GM18858 (cell line): ENCODE measurements at regions not wholly inside any gene's neighbourhood (a gene's known extent, or its start where the extent isn't known, plus 50 kb on each side); places are given as distances from the start of the nearest gene placed in this dataset.
"Not testable (repeated sequence)": the region's sequence is repeated elsewhere in the genome, so short reads cannot be mapped to it uniquely, and the experiment has no call there.

ENCODE experiments used
- ATAC-seq: cut with Tn5 transposase; IDR thresholded peaks from one replicate; pipeline ENCODE4 v1.9.1; 2021; ENCODE audit not compliant: unreplicated experiment

GRCh38 chr3:73893089-73893488 lies 268.3 kb upstream of the PDZRN3 start:
- ATAC-seq, result no peak

GRCh38 chr3:73885862-73886261 lies 261.1 kb upstream of the PDZRN3 start:
- no peak for ATAC-seq

GRCh38 chr3:73884361-73884760 lies 259.6 kb upstream of the PDZRN3 start:
- no peak for ATAC-seq

GRCh38 chr3:73883497-73883896 lies 258.8 kb upstream of the PDZRN3 start:
- no peak for ATAC-seq

GRCh38 chr3:73874606-73875369 lies 250.0 kb upstream of the PDZRN3 start:
- ATAC-seq, result no peak

GRCh38 chr3:73874161-73874560 lies 249.4 kb upstream of the PDZRN3 start:
- no peak for ATAC-seq

- no peak for ATAC-seq
Observed at GRCh38 chr3:73868688-73869315, 244.1 kb upstream of the PDZRN3 start.

- no peak for ATAC-seq
Observed at GRCh38 chr3:73867524-73867923, 242.8 kb upstream of the PDZRN3 start.

- ATAC-seq, result no peak
Observed at GRCh38 chr3:73866846-73867245, 242.1 kb upstream of the PDZRN3 start.

GRCh38 chr3:73863546-73864079 lies 238.9 kb upstream of the PDZRN3 start:
- no peak for ATAC-seq

- no peak for ATAC-seq
Observed at GRCh38 chr3:73855813-73856212, 231.1 kb upstream of the PDZRN3 start.

GRCh38 chr3:73848173-73848906 lies 223.6 kb upstream of the PDZRN3 start:
- no peak for ATAC-seq

- no peak for ATAC-seq
Observed at GRCh38 chr3:73846951-73847350, 222.2 kb upstream of the PDZRN3 start.

- ATAC-seq, result no peak
Observed at GRCh38 chr3:73839032-73839431, 214.3 kb upstream of the PDZRN3 start.

GRCh38 chr3:73835945-73836344 lies 211.2 kb upstream of the PDZRN3 start:
- ATAC-seq, result no peak

GRCh38 chr3:73832426-73832825 lies 207.7 kb upstream of the PDZRN3 start:
- ATAC-seq, result no peak

- no peak for ATAC-seq
Observed at GRCh38 chr3:73828348-73828747, 203.6 kb upstream of the PDZRN3 start.

GRCh38 chr3:73827725-73828211 lies 203.0 kb upstream of the PDZRN3 start:
- ATAC-seq, result no peak

GRCh38 chr3:73827204-73827603 lies 202.5 kb upstream of the PDZRN3 start:
- ATAC-seq, result no peak

- not testable (repeated sequence) for ATAC-seq
Observed at GRCh38 chr3:73820896-73821295, 196.2 kb upstream of the PDZRN3 start.

- ATAC-seq, result no peak
Observed at GRCh38 chr3:73820431-73820830, 195.7 kb upstream of the PDZRN3 start.

GRCh38 chr3:73815966-73816365 lies 191.2 kb upstream of the PDZRN3 start:
- ATAC-seq, result no peak
